A673 (cell line): ENCODE measurements at regions not wholly inside any gene's neighbourhood (a gene's known extent, or its start where the extent isn't known, plus 50 kb on each side); places are given as distances from the start of the nearest gene placed in this dataset.
"Not testable (repeated sequence)": the region's sequence is repeated elsewhere in the genome, so short reads cannot be mapped to it uniquely, and the experiment has no call there.

Source experiments
- BruUV-seq: library from RNA; stranded (reverse); fragments of 400-500 nt; replicated peaks from 2 replicates; lab custom pipeline; 2021; lab: Mats Ljungman, UMichigan
- CTCF ChIA-PET: fragments of 300-600 bp; sonication (Branson Sonifier 250); formaldehyde crosslinking; loops from one replicate; lab custom pipeline; 2022; ENCODE audit warnings: antibody characterized with exemption; lab: Charles Lee
- POLR2A ChIA-PET: fragments of 300-600 bp; sonication (Branson Sonifier 250); formaldehyde crosslinking; loops from one replicate; lab custom pipeline; 2022; ENCODE audit warnings: antibody characterized with exemption; ENCODE audit not compliant: low non-redundant PET; lab: Charles Lee
- DNase-seq: peaks from one replicate; pipeline ENCODE4 v3.0.0-alpha.2; 2015; ENCODE audit warnings: low spot score
- H3K27ac ChIP-seq: fragments of 200-600 bp; sonication (generic); 2 replicates; pipeline ENCODE4 v1.5.1; 2016; ENCODE audit warnings: mixed run types, low read depth, mild to moderate bottlenecking, mixed read lengths, antibody characterized with exemption, low read length; ENCODE audit not compliant: poor library complexity, severe bottlenecking
- H3K27me3 ChIP-seq: fragments of 200-600 bp; sonication (generic); replicated peaks from 2 replicates; pipeline ENCODE4 v1.6.1; 2017; ENCODE audit warnings: mixed run types, low read depth, mild to moderate bottlenecking, mixed read lengths, antibody characterized with exemption, low read length; ENCODE audit not compliant: insufficient read depth, poor library complexity
- H3K36me3 ChIP-seq: fragments of 200-600 bp; sonication (generic); 2 replicates; pipeline ENCODE4 v1.6.1; 2016; ENCODE audit warnings: mixed run types, mild to moderate bottlenecking, mixed read lengths, antibody characterized with exemption, low read length; ENCODE audit not compliant: insufficient read depth, poor library complexity, severe bottlenecking
- H3K4me1 ChIP-seq: fragments of 200-600 bp; sonication (generic); 2 replicates; pipeline ENCODE4 v1.6.1; 2017; ENCODE audit warnings: mixed run types, mild to moderate bottlenecking, mixed read lengths, antibody characterized with exemption, low read length; ENCODE audit not compliant: insufficient read depth, poor library complexity, severe bottlenecking
- H3K4me3 ChIP-seq: fragments of 200-600 bp; sonication (generic); 2 replicates; pipeline ENCODE4 v1.5.1; 2016; ENCODE audit warnings: low read depth, mixed run types, mild to moderate bottlenecking, mixed read lengths, low read length; ENCODE audit not compliant: poor library complexity, severe bottlenecking
- H3K9me3 ChIP-seq: fragments of 200-600 bp; sonication (generic); 2 replicates; pipeline ENCODE4 v1.6.1; 2016; ENCODE audit warnings: mixed run types, low read depth, mild to moderate bottlenecking, mixed read lengths, antibody characterized with exemption, low read length; ENCODE audit not compliant: poor library complexity, severe bottlenecking
- CTCF ChIP-seq: fragments of 300-800, 200-600 bp; sonication (generic); conservative IDR thresholded peaks from 2 replicates; pipeline ENCODE4 v1.5.1; 2017; ENCODE audit warnings: low read depth, mild to moderate bottlenecking, antibody characterized with exemption, low read length, moderate library complexity, mixed read lengths
- EZH2 ChIP-seq: fragments of 200-600 bp; sonication (generic); IDR thresholded peaks from 2 replicates; pipeline ENCODE4 v1.6.1; 2017; ENCODE audit warnings: borderline replicate concordance, low read depth, mild to moderate bottlenecking, mixed read lengths, antibody characterized with exemption, low read length; ENCODE audit not compliant: poor library complexity, severe bottlenecking
- intact Hi-C: fragments of 100-400 bp; cut with micrococcal nuclease; formaldehyde crosslinking; loops from one replicate; pipeline ENCODE4 v1.10.0; 2022; ENCODE audit not compliant: unreplicated experiment

GRCh38 chr2:85945586-85945985, 56.8 kb upstream of the ST3GAL5 start:
- ChIA-PET POLR2A (no interaction called here), CTCF (no interaction called here)
- no peak for TF ChIP-seq CTCF
- TF ChIP-seq EZH2 = no peak
- no peak for DNase-seq
- Histone ChIP-seq H3K4me1 (no peaks in the 10 kb centered on the region), H3K4me3 (no peak overlapping the region), H3K9me3 (peaks cover 20% of the 10 kb centered on the region), H3K27me3 (no peaks in the 10 kb centered on the region), H3K36me3 (no peaks in the 10 kb centered on the region), H3K27ac (no peak overlapping the region)
- BruUV-seq = no TSS peak
- intact Hi-C loops = no loop called here

GRCh38 chr2:85945172-85945571, 56.4 kb upstream of the ST3GAL5 start:
- H3K27me3 ChIP-seq = no peaks in the 10 kb centered on the region
- peaks cover 20% of the 10 kb centered on the region for H3K9me3 ChIP-seq
- intact Hi-C loops = no loop called here
- ChIA-PET CTCF (no interaction called here), POLR2A (no interaction called here)
- H3K4me3 ChIP-seq = no peak overlapping the region
- no TSS peak for BruUV-seq
- DNase-seq = no peak
- no peaks in the 10 kb centered on the region for H3K4me1 ChIP-seq
- TF ChIP-seq CTCF (no peak), EZH2 (no peak)
- no peaks in the 10 kb centered on the region for H3K36me3 ChIP-seq
- H3K27ac ChIP-seq = no peak overlapping the region

- POLR2A ChIA-PET = no interaction called here
- Histone ChIP-seq H3K36me3 (no peaks in the 10 kb centered on the region), H3K4me3 (no peak overlapping the region), H3K27ac (no peak overlapping the region), H3K9me3 (peaks cover 12% of the 10 kb centered on the region), H3K4me1 (peaks cover 18% of the 10 kb centered on the region), H3K27me3 (no peaks in the 10 kb centered on the region)
- DNase-seq = no peak
- TF ChIP-seq EZH2 (no peak), CTCF (no peak)
- CTCF ChIA-PET = no interaction called here
- no TSS peak for BruUV-seq
- intact Hi-C loops = no loop called here
Measured at GRCh38 chr2:85942346-85942957, 53.7 kb upstream of the ST3GAL5 start.

GRCh38 chr2:85941490-85941889, 52.7 kb upstream of the ST3GAL5 start:
- H3K36me3 ChIP-seq, CTCF ChIA-PET, H3K27ac ChIP-seq, H3K9me3 ChIP-seq, H3K4me3 ChIP-seq, BruUV-seq, intact Hi-C loops, DNase-seq, H3K27me3 ChIP-seq, POLR2A ChIA-PET: not testable (repeated sequence)
- H3K4me1 ChIP-seq = peaks cover 28% of the 10 kb centered on the region
